Activated T-helper 1 cell treated with anti-CD3 and anti-CD28 coated beads, Interleukin-12 subunit alpha, Interleukin-12 subunit beta, Interleukin-2, Interleukin-4 antibody, amounts not matched to agents 30 ng/mL and 10 ng/mL and 1 ng/mL, durations not matched to agents 14 hours and 24 hours and 36 hours (primary cell): ENCODE measurements at regions not wholly inside any gene's neighbourhood (a gene's known extent, or its start where the extent isn't known, plus 50 kb on each side); places are given as distances from the start of the nearest gene placed in this dataset.
A peak's percentile ranks its signal among the peaks of the same experiment; 100 is the strongest.
"Not testable (repeated sequence)": the region's sequence is repeated elsewhere in the genome, so short reads cannot be mapped to it uniquely, and the experiment has no call there.

Experiments used
- DNase-seq: peaks from one replicate; pipeline ENCODE4 v3.0.0; 2021; ENCODE audit warnings: low spot score
- H3K27ac Mint-ChIP-seq: one replicate; pipeline ENCODE4 v1.8.0; 2021; ENCODE audit warnings: mild to moderate bottlenecking, mixed read lengths
- H3K27me3 Mint-ChIP-seq: one replicate; pipeline ENCODE4 v1.8.0; 2022; ENCODE audit warnings: mild to moderate bottlenecking, moderate library complexity, mixed read lengths; ENCODE audit not compliant: insufficient read depth
- H3K36me3 Mint-ChIP-seq: one replicate; pipeline ENCODE4 v1.8.0; 2021; ENCODE audit warnings: low read depth, mixed read lengths
- H3K4me1 Mint-ChIP-seq: one replicate; pipeline ENCODE4 v1.8.0; 2021; ENCODE audit warnings: low read depth, mixed read lengths
- H3K4me3 Mint-ChIP-seq: one replicate; pipeline ENCODE4 v1.8.0; 2021; ENCODE audit warnings: mild to moderate bottlenecking, moderate library complexity, mixed read lengths
- H3K9me3 Mint-ChIP-seq: one replicate; pipeline ENCODE4 v1.8.0; 2021; ENCODE audit warnings: mixed read lengths
- intact Hi-C: fragments of 100-400 bp; cut with micrococcal nuclease; formaldehyde crosslinking; loops from one replicate; pipeline ENCODE4 v1.15.1; 2024

DNA sequence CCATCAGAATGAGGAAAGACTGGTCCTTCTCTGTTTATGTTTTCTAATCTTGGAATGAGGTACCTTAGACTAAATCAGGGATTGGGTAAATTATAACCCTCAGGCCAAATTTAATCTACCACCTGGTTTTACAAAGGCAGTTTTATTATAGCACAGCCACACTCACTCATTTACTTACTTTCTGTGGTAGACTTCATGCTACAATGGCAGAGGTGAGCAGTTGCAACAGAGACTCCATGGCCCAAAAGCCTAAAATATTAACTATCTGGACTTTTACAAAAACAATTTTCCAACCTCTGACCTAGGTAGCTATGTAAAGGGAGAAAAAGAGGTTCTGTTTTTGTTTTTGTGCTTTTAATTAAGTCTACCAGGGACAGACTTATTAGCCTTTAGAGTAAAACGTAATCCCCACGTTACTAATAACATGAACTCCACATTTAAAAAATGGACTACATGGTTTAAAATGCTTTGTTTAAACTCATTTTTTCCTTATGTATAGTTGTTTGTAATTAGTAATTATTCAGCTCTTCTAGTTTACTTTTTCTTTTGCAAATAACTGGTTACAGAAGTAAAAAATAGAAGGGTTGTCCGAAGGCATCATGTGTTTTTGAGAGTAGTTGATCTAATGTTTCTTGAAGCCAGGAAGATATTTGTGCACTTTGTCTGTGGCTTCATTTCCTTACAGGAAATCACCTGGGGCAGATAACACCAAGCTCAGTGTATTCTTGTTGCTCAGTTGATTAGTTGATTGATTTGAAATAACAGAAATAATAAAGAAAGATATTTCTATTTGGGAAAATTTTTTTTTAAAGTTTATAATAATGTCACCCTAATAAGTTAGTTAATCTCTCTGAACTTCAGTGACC is 57.6 kb upstream of the ATP2B1 start:
- intact Hi-C loops = no loop called here
- H3K4me3 Mint-ChIP-seq = no peak overlapping the region

DNA sequence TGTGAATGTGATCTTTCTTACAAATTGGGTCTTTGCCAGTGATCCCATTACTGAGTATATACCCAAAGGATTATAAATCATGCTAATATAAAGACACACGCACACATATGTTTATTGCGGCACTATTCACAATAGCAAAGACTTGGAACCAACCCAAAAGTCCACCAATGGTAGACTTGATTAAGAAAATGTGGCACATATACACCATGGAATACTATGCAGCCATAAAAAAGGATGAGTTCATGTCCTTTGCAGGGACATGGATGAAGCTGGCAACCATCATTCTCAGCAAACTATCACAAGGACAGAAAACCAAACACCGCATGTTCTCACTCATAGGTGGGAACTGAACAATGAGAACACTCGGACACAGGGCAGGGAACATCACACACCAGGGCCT is 55.5 kb upstream of the ATP2B1 start:
- intact Hi-C loops, H3K27ac Mint-ChIP-seq, H3K27me3 Mint-ChIP-seq, DNase-seq, H3K36me3 Mint-ChIP-seq, H3K4me3 Mint-ChIP-seq, H3K9me3 Mint-ChIP-seq: not testable (repeated sequence)
- peaks cover 27% of the 10 kb centered on the region for H3K4me1 Mint-ChIP-seq

More for the DNA sequence above, 57.6 kb upstream of the ATP2B1 start:
- H3K36me3 Mint-ChIP-seq = no peaks in the 10 kb centered on the region
- no peak for DNase-seq
- H3K27me3 Mint-ChIP-seq = no peaks in the 10 kb centered on the region
- H3K9me3 Mint-ChIP-seq = peaks cover 5% of the 10 kb centered on the region
- peaks cover 15% of the 10 kb centered on the region for H3K4me1 Mint-ChIP-seq
- no peak overlapping the region for H3K27ac Mint-ChIP-seq

DNA sequence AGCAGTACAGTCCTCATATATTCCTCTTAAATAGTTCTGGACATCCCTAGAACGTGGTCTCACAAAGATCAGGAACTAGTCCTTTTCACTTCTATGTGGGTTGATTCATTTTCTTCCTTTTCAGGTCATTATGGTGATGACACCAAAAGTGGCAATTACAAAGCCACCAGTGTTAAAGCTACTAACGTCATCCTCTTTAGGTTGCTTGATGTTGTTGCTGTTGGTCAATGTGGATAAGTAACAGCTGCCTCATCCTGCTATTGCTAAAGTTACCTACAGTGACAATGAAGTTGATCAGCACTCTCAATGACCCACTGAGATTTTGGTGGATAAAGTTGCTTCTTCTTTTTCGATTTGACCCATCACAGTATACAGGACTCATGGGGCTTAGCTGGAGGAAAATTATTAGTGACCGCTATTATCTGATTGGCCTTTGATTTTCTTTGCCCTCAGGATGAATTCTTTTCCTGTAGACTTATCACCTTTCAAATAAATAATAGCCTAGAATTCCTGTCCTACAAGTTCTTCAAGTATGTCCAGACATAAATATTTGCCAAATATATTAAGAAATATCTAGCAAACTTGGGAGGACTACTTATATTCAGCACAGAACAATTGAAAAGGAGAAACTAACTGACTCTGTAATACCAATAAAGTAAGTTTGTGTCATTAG is 54.0 kb upstream of the ATP2B1 start:
- DNase-seq = no peak
- no peaks in the 10 kb centered on the region for H3K36me3 Mint-ChIP-seq
- intact Hi-C loops = no loop called here
- H3K9me3 Mint-ChIP-seq = peaks cover 5% of the 10 kb centered on the region
- H3K27ac Mint-ChIP-seq = no peak overlapping the region
- H3K4me3 Mint-ChIP-seq = no peak overlapping the region
- peaks cover 22% of the 10 kb centered on the region for H3K4me1 Mint-ChIP-seq
- no peaks in the 10 kb centered on the region for H3K27me3 Mint-ChIP-seq

DNA sequence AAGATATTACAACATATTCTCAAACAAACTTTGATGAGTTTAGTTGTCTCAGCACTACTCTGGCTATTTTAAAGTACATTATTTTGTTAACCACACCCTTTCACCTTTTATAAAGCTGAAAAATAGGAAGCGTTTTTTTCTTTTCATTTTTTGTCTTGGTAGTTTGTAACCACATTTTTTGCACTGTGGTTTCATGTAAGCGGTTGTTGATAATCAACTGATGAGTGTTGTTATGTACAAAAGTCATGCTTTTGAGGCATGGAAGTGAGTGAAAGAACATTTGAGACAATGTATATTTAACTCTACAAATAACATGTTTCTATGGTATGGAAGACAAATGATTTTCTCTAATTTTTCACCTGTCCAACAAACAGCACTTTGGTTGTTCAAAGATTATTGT is 52.1 kb upstream of the ATP2B1 start:
- Mint-ChIP-seq H3K27ac (peak overlapping the region; percentile 47), H3K4me3 (no peak overlapping the region), H3K9me3 (peaks cover 9% of the 10 kb centered on the region), H3K4me1 (peaks cover 30% of the 10 kb centered on the region), H3K36me3 (no peaks in the 10 kb centered on the region), H3K27me3 (no peaks in the 10 kb centered on the region)
- intact Hi-C loops = no loop called here
- DNase-seq = no peak
